ENCODE measurements at regions not wholly inside any gene's neighbourhood (a gene's known extent, or its start where the extent isn't known, plus 50 kb on each side); places are given as distances from the start of the nearest gene placed in this dataset.

GRCh38 chr4:77336411-77337142 is 179.6 kb downstream of the CCNG2 start:
- Histone ChIP-seq H3K4me1 (ENCODE audit: insufficient read depth, insufficient read length) (no peaks in the 10 kb centered on the region), H3K9ac (ENCODE audit: insufficient read length, low read depth) (no peak overlapping the region), H3K27me3 (ENCODE audit: insufficient read depth, insufficient read length) (no peaks in the 10 kb centered on the region), H3K36me3 (ENCODE audit: insufficient read depth, insufficient read length, low read length) (no peaks in the 10 kb centered on the region), H3K9me3 (ENCODE audit: insufficient read depth, low read length) (peaks cover 26% of the 10 kb centered on the region), H3K4me3 (ENCODE audit: insufficient read length, low read depth) (no peak overlapping the region)
- TF ChIP-seq ZNF274 (IDR thresholded peaks at IDR 0.05; ENCODE audit: low read depth, low read length), result no peak
- no peak for TF ChIP-seq YY1 (IDR thresholded peaks at IDR 0.05; ENCODE audit: insufficient read depth, insufficient read length)
- TF ChIP-seq SUZ12 (IDR thresholded peaks at IDR 0.05; ENCODE audit: extremely low read depth, insufficient read depth, insufficient read length), result no peak
- no peak for DNase-seq (ENCODE audit: low read depth, low spot score)

- Histone ChIP-seq H3K4me1 (ENCODE audit: insufficient read depth, insufficient read length) (no peaks in the 10 kb centered on the region), H3K4me3 (ENCODE audit: insufficient read length, low read depth) (no peak overlapping the region), H3K27me3 (ENCODE audit: insufficient read depth, insufficient read length) (no peaks in the 10 kb centered on the region), H3K9me3 (ENCODE audit: insufficient read depth, low read length) (peaks cover 18% of the 10 kb centered on the region; the same call in 1 of the 2 replicates), H3K36me3 (ENCODE audit: insufficient read depth, insufficient read length, low read length) (no peaks in the 10 kb centered on the region), H3K9ac (ENCODE audit: insufficient read length, low read depth) (no peak overlapping the region)
- no peak for DNase-seq (ENCODE audit: low read depth, low spot score)
- TF ChIP-seq SUZ12 (IDR thresholded peaks at IDR 0.05; ENCODE audit: extremely low read depth, insufficient read depth, insufficient read length) (no peak), ZNF274 (IDR thresholded peaks at IDR 0.05; ENCODE audit: low read depth, low read length) (no peak), YY1 (IDR thresholded peaks at IDR 0.05; ENCODE audit: insufficient read depth, insufficient read length) (no peak)
Measured at GRCh38 chr4:77342170-77342810, 185.3 kb downstream of the CCNG2 start.

- no peak overlapping the region for H3K4me3 ChIP-seq (ENCODE audit: insufficient read length, low read depth)
Measured at GRCh38 chr4:77344001-77344400, 187.0 kb downstream of the CCNG2 start.

GRCh38 chr4:77344784-77345183 is 187.8 kb downstream of the CCNG2 start:
- Histone ChIP-seq H3K4me3 (ENCODE audit: insufficient read length, low read depth) (no peak overlapping the region), H3K9ac (ENCODE audit: insufficient read length, low read depth) (no peak overlapping the region), H3K27me3 (ENCODE audit: insufficient read depth, insufficient read length) (no peaks in the 10 kb centered on the region), H3K36me3 (ENCODE audit: insufficient read depth, insufficient read length, low read length) (no peaks in the 10 kb centered on the region), H3K9me3 (ENCODE audit: insufficient read depth, low read length) (peaks cover 18% of the 10 kb centered on the region; the same call in 1 of the 2 replicates), H3K4me1 (ENCODE audit: insufficient read depth, insufficient read length) (no peaks in the 10 kb centered on the region)
- TF ChIP-seq ZNF274 (IDR thresholded peaks at IDR 0.05; ENCODE audit: low read depth, low read length), result no peak
- TF ChIP-seq SUZ12 (IDR thresholded peaks at IDR 0.05; ENCODE audit: extremely low read depth, insufficient read depth, insufficient read length), result no peak
- no peak for TF ChIP-seq YY1 (IDR thresholded peaks at IDR 0.05; ENCODE audit: insufficient read depth, insufficient read length)
- no peak for DNase-seq (ENCODE audit: low read depth, low spot score)

More at GRCh38 chr4:77344001-77344400, 187.0 kb downstream of the CCNG2 start:
- no peaks in the 10 kb centered on the region for H3K4me1 ChIP-seq (ENCODE audit: insufficient read depth, insufficient read length)
- H3K9ac ChIP-seq (ENCODE audit: insufficient read length, low read depth), result no peak overlapping the region
- H3K36me3 ChIP-seq (ENCODE audit: insufficient read depth, insufficient read length, low read length), result no peaks in the 10 kb centered on the region
- H3K27me3 ChIP-seq (ENCODE audit: insufficient read depth, insufficient read length), result no peaks in the 10 kb centered on the region
- H3K9me3 ChIP-seq (ENCODE audit: insufficient read depth, low read length), result peaks cover 18% of the 10 kb centered on the region; the same call in 1 of the 2 replicates
- no peak for DNase-seq (ENCODE audit: low read depth, low spot score)
- TF ChIP-seq SUZ12 (IDR thresholded peaks at IDR 0.05; ENCODE audit: extremely low read depth, insufficient read depth, insufficient read length) (no peak), ZNF274 (IDR thresholded peaks at IDR 0.05; ENCODE audit: low read depth, low read length) (no peak), YY1 (IDR thresholded peaks at IDR 0.05; ENCODE audit: insufficient read depth, insufficient read length) (no peak)

GRCh38 chr4:77347351-77347966 is 190.5 kb downstream of the CCNG2 start:
- Histone ChIP-seq H3K27me3 (ENCODE audit: insufficient read depth, insufficient read length) (no peaks in the 10 kb centered on the region), H3K4me1 (ENCODE audit: insufficient read depth, insufficient read length) (no peaks in the 10 kb centered on the region), H3K36me3 (ENCODE audit: insufficient read depth, insufficient read length, low read length) (no peaks in the 10 kb centered on the region), H3K4me3 (ENCODE audit: insufficient read length, low read depth) (no peak overlapping the region), H3K9ac (ENCODE audit: insufficient read length, low read depth) (no peak overlapping the region), H3K9me3 (ENCODE audit: insufficient read depth, low read length) (peaks cover 11% of the 10 kb centered on the region; the same call in 1 of the 2 replicates)
- no peak for DNase-seq (ENCODE audit: low read depth, low spot score)
- TF ChIP-seq ZNF274 (IDR thresholded peaks at IDR 0.05; ENCODE audit: low read depth, low read length), result no peak
- no peak for TF ChIP-seq YY1 (IDR thresholded peaks at IDR 0.05; ENCODE audit: insufficient read depth, insufficient read length)
- no peak for TF ChIP-seq SUZ12 (IDR thresholded peaks at IDR 0.05; ENCODE audit: extremely low read depth, insufficient read depth, insufficient read length)

- Histone ChIP-seq H3K9ac (ENCODE audit: insufficient read length, low read depth) (no peak overlapping the region), H3K4me1 (ENCODE audit: insufficient read depth, insufficient read length) (no peaks in the 10 kb centered on the region)
Measured at GRCh38 chr4:77348815-77349214, 191.8 kb downstream of the CCNG2 start.

GRCh38 chr4:77349364-77349763 is 192.4 kb downstream of the CCNG2 start:
- DNase-seq (ENCODE audit: low read depth, low spot score), result no peak
- H3K36me3 ChIP-seq (ENCODE audit: insufficient read depth, insufficient read length, low read length), result no peaks in the 10 kb centered on the region
- H3K9ac ChIP-seq (ENCODE audit: insufficient read length, low read depth), result no peak overlapping the region
- no peaks in the 10 kb centered on the region for H3K27me3 ChIP-seq (ENCODE audit: insufficient read depth, insufficient read length)
- 0 out of 2 replicates have a peak, but pooled peaks cover 2% of the 10 kb centered on the region for H3K9me3 ChIP-seq (ENCODE audit: insufficient read depth, low read length)
- H3K4me1 ChIP-seq (ENCODE audit: insufficient read depth, insufficient read length), result no peaks in the 10 kb centered on the region
- TF ChIP-seq ZNF274 (IDR thresholded peaks at IDR 0.05; ENCODE audit: low read depth, low read length), result no peak
- TF ChIP-seq SUZ12 (IDR thresholded peaks at IDR 0.05; ENCODE audit: extremely low read depth, insufficient read depth, insufficient read length), result no peak
- TF ChIP-seq YY1 (IDR thresholded peaks at IDR 0.05; ENCODE audit: insufficient read depth, insufficient read length), result no peak
- no peak overlapping the region for H3K4me3 ChIP-seq (ENCODE audit: insufficient read length, low read depth)

More at GRCh38 chr4:77348815-77349214, 191.8 kb downstream of the CCNG2 start:
- Histone ChIP-seq H3K27me3 (ENCODE audit: insufficient read depth, insufficient read length) (no peaks in the 10 kb centered on the region), H3K36me3 (ENCODE audit: insufficient read depth, insufficient read length, low read length) (no peaks in the 10 kb centered on the region), H3K9me3 (ENCODE audit: insufficient read depth, low read length) (no peaks in the 10 kb centered on the region), H3K4me3 (ENCODE audit: insufficient read length, low read depth) (no peak overlapping the region)
- no peak for TF ChIP-seq YY1 (IDR thresholded peaks at IDR 0.05; ENCODE audit: insufficient read depth, insufficient read length)
- TF ChIP-seq ZNF274 (IDR thresholded peaks at IDR 0.05; ENCODE audit: low read depth, low read length), result no peak
- no peak for TF ChIP-seq SUZ12 (IDR thresholded peaks at IDR 0.05; ENCODE audit: extremely low read depth, insufficient read depth, insufficient read length)
- no peak for DNase-seq (ENCODE audit: low read depth, low spot score)
